Subcutaneous abdominal adipose tissue (tissue), 5 donors: ENCODE measurements at regions not wholly inside any gene's neighbourhood (a gene's known extent, or its start where the extent isn't known, plus 50 kb on each side); places are given as distances from the start of the nearest gene placed in this dataset.

Source experiments
- H3K27ac ChIP-seq: one replicate; pipeline ENCODE4 v1.7.0; 2013; ENCODE audit warnings: low read depth, mild to moderate bottlenecking, inconsistent platforms, low read length, moderate library complexity
- H3K27me3 ChIP-seq, 5 donors: one replicate each; pipeline ENCODE4 v1.7.0; 2013; ENCODE audit warnings: low read length in 5 of 5, inconsistent platforms in 1 of 5; ENCODE audit not compliant: control insufficient read depth in 5 of 5, insufficient read depth in 4 of 5
- H3K36me3 ChIP-seq, 5 donors: one replicate each; pipeline ENCODE4 v1.7.0; 2013; ENCODE audit warnings: low read length in 5 of 5; ENCODE audit not compliant: control insufficient read depth in 5 of 5, insufficient read depth in 5 of 5
- H3K4me1 ChIP-seq, 5 donors: one replicate each; pipeline ENCODE4 v1.7.0; 2013; ENCODE audit warnings: low read length in 5 of 5, mild to moderate bottlenecking in 3 of 5, moderate library complexity in 1 of 5; ENCODE audit not compliant: control insufficient read depth in 5 of 5, insufficient read depth in 5 of 5
- H3K4me3 ChIP-seq, 5 donors: one replicate each; pipeline ENCODE4 v1.7.0; 2013; ENCODE audit warnings: low read length in 5 of 5, low read depth in 1 of 5
- H3K9ac ChIP-seq, 5 donors: one replicate each; pipeline ENCODE4 v1.7.0; 2013; ENCODE audit warnings: low read length in 5 of 5, mild to moderate bottlenecking in 4 of 5, moderate library complexity in 3 of 5
- H3K9me3 ChIP-seq, 5 donors: one replicate each; pipeline ENCODE4 v1.7.0; 2013; ENCODE audit warnings: low read length in 5 of 5; ENCODE audit not compliant: control insufficient read depth in 5 of 5
- donor health status: healthy.
- donor health status: healthy.
- donor health status: healthy.
- donor health status: healthy.
- donor health status: healthy.

DNA sequence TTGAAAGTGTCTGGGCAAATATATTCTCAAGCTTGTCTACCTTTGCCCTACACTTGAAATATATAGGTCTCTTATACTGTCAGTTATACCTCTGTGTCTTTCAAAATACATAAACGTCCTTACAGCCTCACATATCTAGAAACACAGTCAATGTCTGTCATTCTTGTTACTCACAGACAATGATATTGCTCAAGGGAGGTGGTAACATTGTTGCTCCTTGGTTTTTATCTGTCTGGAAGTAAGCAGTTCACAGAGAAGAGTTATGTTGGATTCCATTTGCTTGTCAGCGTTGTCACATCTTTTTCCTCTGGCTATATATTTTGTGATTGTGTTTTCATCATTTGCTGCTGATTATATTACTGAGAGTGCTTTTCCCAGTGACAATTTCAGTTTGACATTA, 1528.9 kb downstream of the PCDH7 start:
- Histone ChIP-seq H3K9me3 (no peaks in the 10 kb centered on the region), H3K9ac (no peak overlapping the region), H3K27me3 (no peaks in the 10 kb centered on the region), H3K4me3 (no peak overlapping the region), H3K4me1 (no peaks in the 10 kb centered on the region), H3K27ac (no peak overlapping the region), H3K36me3 (no peaks in the 10 kb centered on the region)

DNA sequence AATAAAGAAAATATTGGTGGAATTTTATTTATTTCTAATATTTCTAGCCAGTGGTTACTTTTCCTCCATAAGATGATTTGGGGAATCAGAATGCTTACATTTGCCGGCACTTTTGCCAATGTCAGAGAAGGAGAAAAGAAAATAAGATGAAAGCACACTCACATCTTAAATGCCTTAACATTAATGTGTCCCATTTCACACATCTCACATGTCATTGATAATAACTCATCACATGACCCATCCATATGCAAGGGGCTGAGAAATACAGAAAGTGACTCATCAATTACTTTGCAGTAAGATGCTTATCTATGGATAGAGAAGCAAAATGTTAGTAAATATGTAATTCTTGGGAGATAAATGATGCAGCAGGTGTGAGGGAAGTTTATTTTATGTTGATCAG, 1531.0 kb downstream of the PCDH7 start:
- Histone ChIP-seq H3K4me1 (no peaks in the 10 kb centered on the region), H3K27ac (no peak overlapping the region)

DNA sequence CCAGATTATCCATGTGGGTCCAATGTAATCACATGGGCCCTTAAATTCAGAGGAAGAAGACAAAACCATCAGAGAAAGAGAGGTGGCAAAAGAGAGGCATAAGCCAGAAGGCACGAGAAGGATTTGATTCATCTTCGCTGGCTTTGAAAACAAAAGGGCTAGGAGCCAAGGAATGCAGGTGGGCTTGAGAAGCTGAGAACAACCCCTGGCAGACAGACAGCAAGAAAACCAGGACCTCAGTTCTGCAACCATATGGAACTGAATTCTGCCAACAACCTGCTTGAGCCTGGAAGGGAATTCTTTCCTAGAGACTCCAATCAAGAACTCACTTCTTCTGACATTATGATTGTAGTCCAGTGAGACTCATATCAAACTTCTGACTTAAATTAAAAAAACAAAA, 1531.8 kb downstream of the PCDH7 start:
- Histone ChIP-seq H3K27me3 (no peaks in the 10 kb centered on the region), H3K36me3 (no peaks in the 10 kb centered on the region), H3K9me3 (no peaks in the 10 kb centered on the region), H3K9ac (no peak overlapping the region), H3K4me3 (no peak overlapping the region), H3K4me1 (no peaks in the 10 kb centered on the region), H3K27ac (no peak overlapping the region)

More for the DNA sequence above, 1531.0 kb downstream of the PCDH7 start:
- Histone ChIP-seq H3K4me3 (no peak overlapping the region), H3K27me3 (no peaks in the 10 kb centered on the region), H3K36me3 (no peaks in the 10 kb centered on the region), H3K9me3 (no peaks in the 10 kb centered on the region), H3K9ac (no peak overlapping the region)

DNA sequence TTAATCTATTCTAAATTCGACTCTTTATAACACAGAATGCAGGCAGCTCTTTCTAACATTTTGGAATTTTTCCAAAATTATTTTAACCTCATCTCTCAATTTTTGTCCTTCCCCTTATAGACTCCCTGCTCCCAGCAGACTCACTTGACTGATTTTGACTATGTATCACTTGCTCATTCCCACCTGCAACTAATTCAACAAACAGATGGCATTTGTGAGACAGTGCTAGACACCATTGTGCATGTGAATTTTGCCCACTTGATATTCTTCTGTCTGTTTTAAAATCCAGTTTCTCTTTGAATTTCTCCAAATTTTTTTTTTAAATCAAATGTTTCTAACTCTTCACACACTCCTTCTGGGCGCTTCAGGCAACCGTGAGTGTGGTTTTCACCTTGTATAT, 1534.0 kb downstream of the PCDH7 start:
- Histone ChIP-seq H3K9ac (no peak overlapping the region), H3K36me3 (no peaks in the 10 kb centered on the region), H3K4me1 (no peaks in the 10 kb centered on the region), H3K9me3 (no peaks in the 10 kb centered on the region), H3K27me3 (no peaks in the 10 kb centered on the region), H3K27ac (no peak overlapping the region), H3K4me3 (no peak overlapping the region)

DNA sequence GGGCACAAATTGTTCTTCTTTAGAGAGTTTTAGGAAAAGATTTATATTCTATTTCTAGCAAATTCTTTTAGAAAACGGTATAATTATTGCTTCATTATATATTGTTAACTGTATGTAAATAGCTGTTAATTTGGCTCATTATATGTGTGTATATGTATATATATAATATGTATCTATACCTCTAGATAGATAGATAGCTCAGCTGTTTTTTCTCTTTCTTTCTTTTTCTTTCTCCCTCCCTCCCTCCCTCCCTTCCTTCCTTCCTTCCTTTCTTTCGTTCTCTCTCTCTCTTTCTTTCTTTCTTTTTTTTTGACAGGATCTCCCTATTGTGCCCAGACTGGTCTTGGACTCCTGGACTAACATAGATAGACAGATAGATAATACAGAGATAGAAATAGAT, 1538.8 kb downstream of the PCDH7 start:
- no peak overlapping the region for H3K4me3 ChIP-seq
- no peak overlapping the region for H3K9ac ChIP-seq
- H3K4me1 ChIP-seq, result no peaks in the 10 kb centered on the region
- no peak overlapping the region for H3K27ac ChIP-seq
- H3K27me3 ChIP-seq, result no peaks in the 10 kb centered on the region
- no peaks in the 10 kb centered on the region for H3K9me3 ChIP-seq
- H3K36me3 ChIP-seq, result no peaks in the 10 kb centered on the region

DNA sequence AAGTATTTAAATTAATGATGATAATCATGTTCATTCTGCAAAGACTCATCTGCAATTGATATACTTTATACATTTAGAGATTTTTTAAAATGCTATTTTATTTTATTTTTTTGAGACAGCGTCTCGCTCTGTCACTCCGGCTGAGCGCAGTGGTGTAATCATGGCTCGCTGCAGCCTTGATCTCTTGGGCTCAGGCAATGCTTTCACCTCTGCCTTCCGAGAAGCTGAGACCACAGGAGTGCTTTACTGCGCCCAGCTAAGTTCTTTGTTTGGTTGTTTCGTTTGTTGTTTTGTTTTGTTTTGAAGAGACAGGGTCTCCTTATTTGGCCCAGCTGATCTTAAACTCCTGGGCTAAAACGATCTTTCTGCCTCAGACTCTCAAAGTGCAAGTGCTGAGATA, 1541.0 kb downstream of the PCDH7 start:
- H3K4me3 ChIP-seq, result no peak overlapping the region
- H3K27ac ChIP-seq, result no peak overlapping the region
- H3K4me1 ChIP-seq, result no peaks in the 10 kb centered on the region
- no peak overlapping the region for H3K9ac ChIP-seq
- H3K9me3 ChIP-seq, result no peaks in the 10 kb centered on the region
- no peaks in the 10 kb centered on the region for H3K27me3 ChIP-seq
- H3K36me3 ChIP-seq, result no peaks in the 10 kb centered on the region

DNA sequence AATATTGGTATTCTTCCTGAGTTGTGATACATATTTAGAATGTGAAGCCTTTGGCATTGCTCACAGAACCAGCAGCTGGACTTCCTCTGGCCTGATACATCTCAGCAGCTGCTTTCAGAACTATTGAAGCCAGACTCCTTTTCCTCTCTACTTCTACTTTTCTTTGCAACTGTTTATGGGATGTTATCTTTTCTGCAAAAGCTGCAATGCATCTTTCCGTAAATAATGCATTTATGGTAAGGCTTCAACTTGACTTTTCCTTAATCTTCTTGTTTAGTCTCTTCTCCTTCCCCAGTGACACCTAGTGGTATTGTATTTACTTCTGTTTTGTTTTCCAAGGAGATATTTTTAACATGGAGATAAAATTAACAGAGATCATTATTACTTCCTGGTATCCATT, 1548.7 kb downstream of the PCDH7 start:
- H3K9ac ChIP-seq, result no peak overlapping the region
- no peak overlapping the region for H3K27ac ChIP-seq
- H3K9me3 ChIP-seq, result no peaks in the 10 kb centered on the region
- H3K4me1 ChIP-seq, result no peaks in the 10 kb centered on the region
- H3K36me3 ChIP-seq, result no peaks in the 10 kb centered on the region
- no peak overlapping the region for H3K4me3 ChIP-seq
- H3K27me3 ChIP-seq, result no peaks in the 10 kb centered on the region

DNA sequence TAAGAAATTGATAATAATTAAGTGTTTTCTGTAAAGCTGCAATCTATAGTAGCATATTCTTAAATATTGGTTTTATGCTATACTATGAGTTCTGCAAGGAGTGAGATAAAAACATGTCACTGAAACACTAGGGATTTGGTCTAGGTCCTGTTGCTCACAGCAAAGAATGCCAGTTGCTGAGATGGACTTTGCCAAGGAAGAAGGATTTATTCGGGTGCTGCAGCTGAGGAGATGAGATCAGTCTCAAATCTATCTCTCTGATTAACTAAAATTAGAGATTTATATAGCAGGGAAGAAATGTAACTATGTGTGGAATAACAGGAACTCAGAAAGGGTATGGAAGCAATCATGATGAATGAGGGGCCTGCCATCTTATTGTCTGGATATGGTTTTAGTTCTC, 1569.9 kb downstream of the PCDH7 start:
- H3K27me3 ChIP-seq, result no peaks in the 10 kb centered on the region
- H3K4me3 ChIP-seq, result no peak overlapping the region
- no peak overlapping the region for H3K9ac ChIP-seq
- no peaks in the 10 kb centered on the region for H3K4me1 ChIP-seq
- no peaks in the 10 kb centered on the region for H3K36me3 ChIP-seq
- H3K27ac ChIP-seq, result no peak overlapping the region
- peaks cover 0 to 5% (median 0%) of the 10 kb centered on the region in 5 donors for H3K9me3 ChIP-seq

DNA sequence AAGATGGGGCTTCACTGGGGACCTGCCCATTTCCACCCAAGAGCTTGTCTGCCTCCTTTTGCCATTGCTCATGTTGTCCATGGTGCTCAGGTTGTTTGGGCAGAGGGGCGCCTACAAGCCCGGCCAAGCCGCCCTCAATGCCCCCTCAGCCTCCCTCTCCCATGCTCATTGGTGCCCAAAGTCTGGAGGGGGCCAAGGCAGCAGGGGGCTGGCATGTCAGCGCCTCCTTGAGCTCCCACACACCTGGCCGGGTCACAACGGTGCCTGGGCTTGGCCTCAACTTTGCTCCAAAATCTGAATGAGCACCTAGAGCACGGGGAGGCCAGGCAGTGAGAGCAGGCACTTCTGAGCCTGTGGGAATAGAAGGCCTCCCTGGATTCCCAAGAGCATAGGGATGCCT, 1598.8 kb downstream of the PCDH7 start:
- H3K27me3 ChIP-seq, result no peaks in the 10 kb centered on the region
- H3K9me3 ChIP-seq, result peaks cover 0 to 9% (median 6%) of the 10 kb centered on the region in 5 donors
- H3K4me1 ChIP-seq, result peaks cover 0 to 5% (median 0%) of the 10 kb centered on the region in 5 donors
- no peak overlapping the region for H3K27ac ChIP-seq
- H3K4me3 ChIP-seq, result no peak overlapping the region
- no peaks in the 10 kb centered on the region for H3K36me3 ChIP-seq
- H3K9ac ChIP-seq, result no peak overlapping the region

DNA sequence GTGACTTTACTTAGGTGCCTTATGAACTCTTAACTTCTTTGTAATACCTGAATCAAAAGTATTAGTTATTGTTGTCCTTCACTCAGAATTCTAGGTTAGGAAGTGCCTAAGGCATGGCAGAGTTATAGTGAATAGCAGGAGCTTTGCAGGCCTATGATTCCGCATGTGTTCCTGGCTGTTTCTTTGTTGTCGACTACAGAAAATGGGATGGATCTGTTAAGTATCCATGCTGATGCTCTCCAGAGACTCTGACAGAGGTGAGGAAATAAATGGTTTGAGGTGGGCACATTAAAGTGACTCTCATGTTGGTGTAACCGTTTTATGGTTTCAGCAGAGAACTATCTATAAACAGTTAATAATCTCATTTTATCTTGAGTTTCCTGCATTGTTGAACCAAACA, 1601.3 kb downstream of the PCDH7 start:
- no peak overlapping the region for H3K9ac ChIP-seq

DNA sequence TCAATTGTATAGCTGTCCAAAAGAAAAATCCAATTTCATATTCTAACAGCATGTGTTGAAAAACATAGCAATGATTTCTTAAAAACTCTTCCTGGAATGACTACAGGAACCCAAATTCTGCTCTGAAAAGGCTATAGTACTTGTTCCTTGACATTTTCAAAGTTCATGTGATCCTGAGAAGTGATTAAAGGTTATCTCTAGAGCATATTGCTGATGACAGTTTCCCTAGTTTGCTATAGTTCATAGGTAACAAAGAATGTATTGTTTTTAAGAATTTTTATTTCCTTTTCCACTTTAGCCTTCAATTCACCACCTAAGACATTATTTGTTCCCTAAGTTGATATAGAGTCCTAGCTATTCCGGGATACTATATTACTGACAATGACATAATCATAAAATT, 1614.6 kb downstream of the PCDH7 start:
- Histone ChIP-seq H3K27me3 (no peaks in the 10 kb centered on the region), H3K9ac (no peak overlapping the region), H3K27ac (no peak overlapping the region), H3K4me3 (no peak overlapping the region), H3K9me3 (no peaks in the 10 kb centered on the region), H3K36me3 (no peaks in the 10 kb centered on the region), H3K4me1 (no peaks in the 10 kb centered on the region)

More for the DNA sequence above, 1601.3 kb downstream of the PCDH7 start:
- Histone ChIP-seq H3K27ac (no peak overlapping the region), H3K9me3 (peaks cover 0 to 11% (median 6%) of the 10 kb centered on the region in 5 donors), H3K4me1 (peaks cover 0 to 5% (median 0%) of the 10 kb centered on the region in 5 donors), H3K4me3 (no peak overlapping the region), H3K36me3 (no peaks in the 10 kb centered on the region), H3K27me3 (no peaks in the 10 kb centered on the region)
